ENCODE measurements at regions not wholly inside any gene's neighbourhood (a gene's known extent, or its start where the extent isn't known, plus 50 kb on each side); places are given as distances from the start of the nearest gene placed in this dataset.

DNA sequence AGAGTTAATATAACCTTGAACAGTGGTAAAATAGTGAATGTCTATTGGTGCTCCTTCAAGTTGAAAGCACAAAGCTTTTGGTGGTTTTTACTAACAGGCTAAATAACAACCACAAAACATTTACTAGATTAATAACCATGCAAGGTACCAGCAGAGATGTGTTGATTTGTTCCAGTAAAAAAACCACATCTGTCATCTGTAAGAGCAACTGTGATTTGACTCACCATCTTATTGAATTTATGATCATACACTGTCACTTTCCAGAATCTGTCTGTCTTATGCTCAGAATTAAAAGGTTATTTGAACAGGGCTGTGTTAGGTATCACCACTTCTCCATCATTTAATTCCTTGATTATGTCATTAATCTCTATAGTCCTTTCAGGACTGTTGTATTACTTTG is 107.0 kb upstream of the PTHLH start:
- Histone ChIP-seq H3K36me3 (no peaks in the 10 kb centered on the region), H3K27me3 (no peaks in the 10 kb centered on the region), H3K9me3 (peaks cover 0 to 15% of the 10 kb centered on the region in 2 donors), H3K4me1 (no peaks in the 10 kb centered on the region), H3K27ac (no peak overlapping the region), H3K4me3 (no peak overlapping the region)
- no peak for DNase-seq
- TF ChIP-seq, protein P1, sequence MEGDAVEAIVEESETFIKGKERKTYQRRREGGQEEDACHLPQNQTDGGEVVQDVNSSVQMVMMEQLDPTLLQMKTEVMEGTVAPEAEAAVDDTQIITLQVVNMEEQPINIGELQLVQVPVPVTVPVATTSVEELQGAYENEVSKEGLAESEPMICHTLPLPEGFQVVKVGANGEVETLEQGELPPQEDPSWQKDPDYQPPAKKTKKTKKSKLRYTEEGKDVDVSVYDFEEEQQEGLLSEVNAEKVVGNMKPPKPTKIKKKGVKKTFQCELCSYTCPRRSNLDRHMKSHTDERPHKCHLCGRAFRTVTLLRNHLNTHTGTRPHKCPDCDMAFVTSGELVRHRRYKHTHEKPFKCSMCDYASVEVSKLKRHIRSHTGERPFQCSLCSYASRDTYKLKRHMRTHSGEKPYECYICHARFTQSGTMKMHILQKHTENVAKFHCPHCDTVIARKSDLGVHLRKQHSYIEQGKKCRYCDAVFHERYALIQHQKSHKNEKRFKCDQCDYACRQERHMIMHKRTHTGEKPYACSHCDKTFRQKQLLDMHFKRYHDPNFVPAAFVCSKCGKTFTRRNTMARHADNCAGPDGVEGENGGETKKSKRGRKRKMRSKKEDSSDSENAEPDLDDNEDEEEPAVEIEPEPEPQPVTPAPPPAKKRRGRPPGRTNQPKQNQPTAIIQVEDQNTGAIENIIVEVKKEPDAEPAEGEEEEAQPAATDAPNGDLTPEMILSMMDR (IDR thresholded peaks at IDR 0.05), result no peak
- intact Hi-C loops (cut with DNase I), result no loop called here
- ATAC-seq, result no peak

GRCh38 chr12:28082096-28082495 is 108.2 kb upstream of the CCDC91 start:
- TF ChIP-seq, protein P1 (IDR thresholded peaks at IDR 0.05), result no peak

DNA sequence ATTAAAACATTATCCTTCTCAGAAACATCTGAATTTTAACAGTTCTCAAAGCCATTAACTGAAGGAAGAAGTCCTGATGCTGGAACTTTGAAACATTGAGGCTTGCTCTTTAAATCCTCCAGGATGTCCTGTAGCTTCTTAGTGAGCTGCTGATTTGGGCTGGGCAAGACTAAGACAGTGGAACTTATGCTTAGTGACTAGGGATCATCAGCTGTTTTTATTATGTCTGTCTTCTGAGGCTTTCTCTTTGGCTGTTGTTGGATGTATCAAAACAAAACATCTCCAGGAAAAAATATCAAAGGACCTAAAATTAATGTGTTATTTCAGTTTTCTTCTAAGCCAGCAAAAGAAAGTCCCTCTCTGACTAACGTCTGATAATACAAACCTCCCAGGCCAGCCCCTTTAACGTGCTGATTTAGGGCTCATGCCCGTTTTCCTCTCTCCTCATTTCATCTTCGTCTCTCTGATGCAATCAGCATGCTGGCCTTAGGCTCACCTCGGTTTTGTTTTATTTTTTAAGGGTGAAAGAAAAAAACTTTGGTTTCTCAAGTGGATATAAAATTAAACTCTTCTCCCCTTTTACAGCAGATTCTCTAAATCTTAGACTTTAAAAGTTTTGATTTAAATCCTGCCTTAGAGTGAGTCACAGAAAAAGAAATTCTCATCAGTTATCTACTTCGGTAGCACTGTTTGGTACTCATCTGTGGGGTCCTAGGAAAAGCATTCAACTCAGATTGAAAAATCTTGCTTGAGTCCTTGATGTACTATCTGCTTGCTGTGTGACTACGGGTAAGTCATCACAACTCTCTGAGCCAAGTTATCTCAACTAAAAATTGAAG is 106.2 kb upstream of the CCDC91 start:
- no peaks in the 10 kb centered on the region for H3K36me3 ChIP-seq
- H3K9me3 ChIP-seq, result no peaks in the 10 kb centered on the region
- TF ChIP-seq, protein P1 (IDR thresholded peaks at IDR 0.05), result no peak
- H3K27ac ChIP-seq, result no peak overlapping the region
- H3K27me3 ChIP-seq, result no peaks in the 10 kb centered on the region
- ATAC-seq (no peak), DNase-seq (no peak)
- H3K4me3 ChIP-seq, result no peak overlapping the region
- H3K4me1 ChIP-seq, result no peaks in the 10 kb centered on the region
- intact Hi-C loops (cut with DNase I), result no loop called here

More at GRCh38 chr12:28082096-28082495, 108.2 kb upstream of the CCDC91 start:
- ATAC-seq (no peak), DNase-seq (no peak)
- no peaks in the 10 kb centered on the region for H3K27me3 ChIP-seq
- intact Hi-C loops (cut with DNase I), result no loop called here
- H3K4me1 ChIP-seq, result no peaks in the 10 kb centered on the region
- no peaks in the 10 kb centered on the region for H3K36me3 ChIP-seq
- no peak overlapping the region for H3K27ac ChIP-seq
- no peak overlapping the region for H3K4me3 ChIP-seq
- no peaks in the 10 kb centered on the region for H3K9me3 ChIP-seq

DNA sequence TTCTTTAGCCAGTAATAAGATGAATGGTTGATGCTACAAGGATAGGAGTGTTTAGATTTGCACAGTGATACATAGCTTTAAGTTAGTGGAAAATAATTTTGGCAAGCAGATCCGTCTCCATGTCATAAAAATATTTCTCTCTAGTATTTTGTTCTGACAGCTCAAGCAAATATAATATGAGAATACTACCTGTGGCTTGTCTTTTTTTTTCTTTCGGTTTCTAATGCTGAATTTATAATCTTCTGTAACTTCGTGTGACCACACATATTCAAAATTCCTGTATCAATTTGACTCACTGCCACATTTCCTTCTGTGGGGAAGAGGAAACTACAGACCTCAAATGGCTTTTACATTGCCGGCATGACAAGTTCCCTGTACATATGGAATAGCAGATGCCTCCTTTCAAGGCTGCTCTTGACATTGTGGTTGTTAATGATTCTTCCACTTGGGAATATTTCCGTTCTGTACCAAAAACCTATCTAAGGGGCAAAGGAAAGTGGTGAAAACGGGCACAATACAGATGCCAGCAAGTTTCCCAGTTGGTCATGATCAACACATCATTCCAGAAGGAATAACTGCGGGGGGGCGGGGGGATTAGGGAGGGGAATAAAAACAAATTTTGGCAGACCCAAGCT is 103.6 kb upstream of the CCDC91 start:
- no peaks in the 10 kb centered on the region for H3K36me3 ChIP-seq
- no peak overlapping the region for H3K4me3 ChIP-seq
- DNase-seq, result no peak
- H3K27me3 ChIP-seq, result no peaks in the 10 kb centered on the region
- H3K9me3 ChIP-seq, result no peaks in the 10 kb centered on the region
- no peaks in the 10 kb centered on the region for H3K4me1 ChIP-seq
- H3K27ac ChIP-seq, result no peak overlapping the region
- intact Hi-C loops (cut with DNase I), result no loop called here
- ATAC-seq, result no peak
- TF ChIP-seq, protein P1 (IDR thresholded peaks at IDR 0.05), result no peak

DNA sequence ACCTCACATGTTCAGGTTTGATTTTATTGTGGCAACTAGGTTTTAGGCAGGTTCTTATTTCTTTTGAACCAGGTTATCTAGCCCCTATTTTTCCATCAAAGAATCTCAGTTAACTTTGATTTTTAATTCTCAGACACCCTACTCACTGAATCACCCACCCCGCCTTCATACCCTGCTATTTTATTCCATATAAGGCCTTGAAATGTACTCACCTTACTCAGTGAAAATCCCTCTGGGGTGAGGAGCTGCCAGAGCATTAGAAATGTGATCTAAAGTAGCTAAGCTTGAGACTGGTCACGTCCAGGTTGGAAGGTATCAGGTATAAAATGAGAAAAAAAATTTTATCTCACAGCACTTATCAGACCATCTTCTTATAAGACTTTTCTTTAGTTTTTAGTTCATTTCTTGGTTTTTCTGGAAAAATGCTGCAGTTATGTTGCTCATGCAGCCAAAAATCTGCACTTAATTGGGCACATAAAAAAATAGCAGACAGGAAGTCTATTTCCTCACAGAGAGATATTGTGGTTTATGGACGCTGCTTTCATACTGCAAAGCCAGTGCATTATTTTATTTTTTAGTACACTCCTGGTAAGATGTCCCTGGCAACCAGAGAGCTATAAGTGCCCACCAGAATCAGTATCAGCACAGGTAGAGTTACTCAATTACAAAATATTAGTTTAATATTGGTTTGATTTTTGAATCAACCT is 101.5 kb upstream of the CCDC91 start:
- ATAC-seq (no peak), DNase-seq (no peak)
- TF ChIP-seq, protein P1 (IDR thresholded peaks at IDR 0.05), result no peak
- no peaks in the 10 kb centered on the region for H3K36me3 ChIP-seq
- H3K4me1 ChIP-seq, result no peaks in the 10 kb centered on the region
- H3K27ac ChIP-seq, result no peak overlapping the region
- no peaks in the 10 kb centered on the region for H3K9me3 ChIP-seq
- intact Hi-C loops (cut with DNase I), result no loop called here
- no peaks in the 10 kb centered on the region for H3K27me3 ChIP-seq
- H3K4me3 ChIP-seq, result no peak overlapping the region
